PC-3 (cell line): ENCODE measurements at regions not wholly inside any gene's neighbourhood (a gene's known extent, or its start where the extent isn't known, plus 50 kb on each side); places are given as distances from the start of the nearest gene placed in this dataset.

Source experiments
- ATAC-seq: fragments of 200-7000 bp; cut with Tn5 transposase; 2 replicates; pipeline ENCODE4 v1.9.1; 2020; ENCODE audit warnings: mild to moderate bottlenecking, moderate library complexity
- BruUV-seq: library from RNA; stranded (reverse); fragments of 400-500 nt; replicated peaks from 2 replicates; lab custom pipeline; 2021; lab: Mats Ljungman, UMichigan
- CTCF ChIA-PET: fragments of 300-600 bp; sonication (Branson Sonifier 250); formaldehyde crosslinking; loops from one replicate; lab custom pipeline; 2022; ENCODE audit warnings: antibody characterized with exemption; lab: Charles Lee
- POLR2A ChIA-PET: fragments of 300-600 bp; sonication (Branson Sonifier 250); formaldehyde crosslinking; loops from one replicate; lab custom pipeline; 2022; ENCODE audit warnings: antibody characterized with exemption; ENCODE audit not compliant: unreplicated experiment; lab: Charles Lee
- DNase-seq: peaks from one replicate; pipeline ENCODE4 v3.0.0-alpha.2; 2015
- H2AFZ ChIP-seq: fragments of 300-600 bp; sonication (generic); 2 replicates; pipeline ENCODE4 v1.6.0; 2016; ENCODE audit warnings: antibody characterized with exemption, low read length
- H3F3A ChIP-seq: fragments of 300-600 bp; sonication (generic); one replicate; pipeline ENCODE4 v1.6.0; 2017; ENCODE audit warnings: antibody characterized with exemption, low read length, control low read depth, mild to moderate bottlenecking; ENCODE audit not compliant: unreplicated experiment
- H3K27ac ChIP-seq: fragments of 300-600 bp; sonication (generic); 2 replicates; pipeline ENCODE4 v1.5.1; 2016; ENCODE audit warnings: mild to moderate bottlenecking, low read length
- H3K27me3 ChIP-seq: fragments of 300-600 bp; sonication (generic); 2 replicates; pipeline ENCODE4 v1.6.1; 2016; ENCODE audit warnings: low read length, mixed read lengths
- H3K36me3 ChIP-seq: fragments of 300-600 bp; sonication (generic); 2 replicates; pipeline ENCODE4 v1.6.1; 2016; ENCODE audit warnings: low read depth, mixed run types, low read length, mixed read lengths
- H3K4me1 ChIP-seq: fragments of 300-600 bp; sonication (generic); 2 replicates; pipeline ENCODE4 v1.5.1; 2016; ENCODE audit warnings: low read length; ENCODE audit not compliant: insufficient read depth
- H3K4me2 ChIP-seq: fragments of 300-600 bp; sonication (generic); 2 replicates; pipeline ENCODE4 v1.6.0; 2016; ENCODE audit warnings: low read length
- H3K4me3 ChIP-seq: fragments of 300-600 bp; sonication (generic); 2 replicates; pipeline ENCODE4 v1.5.1; 2016; ENCODE audit warnings: mild to moderate bottlenecking, low read length, mixed read lengths
- H3K79me2 ChIP-seq: fragments of 300-600 bp; sonication (generic); 2 replicates; pipeline ENCODE4 v1.6.1; 2017; ENCODE audit warnings: low read length, mixed read lengths
- H3K9ac ChIP-seq: fragments of 300-600 bp; sonication (generic); 2 replicates; pipeline ENCODE4 v1.6.0; 2016; ENCODE audit warnings: mild to moderate bottlenecking, low read length
- H3K9me2 ChIP-seq: fragments of 300-600 bp; sonication (generic); replicated peaks from 2 replicates; pipeline ENCODE4 v1.6.1; 2016; ENCODE audit warnings: mixed run types, low read length, mixed read lengths
- H3K9me3 ChIP-seq: fragments of 300-600 bp; sonication (generic); 2 replicates; pipeline ENCODE4 v1.6.1; 2016; ENCODE audit warnings: low read length, mixed read lengths
- H4K20me1 ChIP-seq: fragments of 300-600 bp; sonication (generic); 2 replicates; pipeline ENCODE4 v1.6.1; 2016; ENCODE audit warnings: low read length, mixed read lengths
- EZH2 ChIP-seq: fragments of 300-600 bp; sonication (generic); IDR thresholded peaks from one replicate; pipeline ENCODE4 v1.6.1; 2017; ENCODE audit warnings: antibody characterized with exemption, mild to moderate bottlenecking, low read length; ENCODE audit not compliant: unreplicated experiment
- EZH2phosphoT487 ChIP-seq: fragments of 300-600 bp; sonication (generic); IDR thresholded peaks from 2 replicates; pipeline ENCODE4 v1.6.1; 2018; ENCODE audit warnings: mild to moderate bottlenecking, antibody characterized with exemption, low read length, borderline replicate concordance
- intact Hi-C: fragments of 100-400 bp; cut with micrococcal nuclease; formaldehyde crosslinking; loops from 2 replicates; pipeline ENCODE4 v1.9.0; 2023
- TF ChIP-seq, protein P1 (sequence below): fragments of 300-600 bp; sonication (generic); conservative IDR thresholded peaks from 2 replicates; pipeline ENCODE4 v1.5.1; 2017; ENCODE audit warnings: antibody characterized with exemption, low read depth, mild to moderate bottlenecking, low read length

DNA sequence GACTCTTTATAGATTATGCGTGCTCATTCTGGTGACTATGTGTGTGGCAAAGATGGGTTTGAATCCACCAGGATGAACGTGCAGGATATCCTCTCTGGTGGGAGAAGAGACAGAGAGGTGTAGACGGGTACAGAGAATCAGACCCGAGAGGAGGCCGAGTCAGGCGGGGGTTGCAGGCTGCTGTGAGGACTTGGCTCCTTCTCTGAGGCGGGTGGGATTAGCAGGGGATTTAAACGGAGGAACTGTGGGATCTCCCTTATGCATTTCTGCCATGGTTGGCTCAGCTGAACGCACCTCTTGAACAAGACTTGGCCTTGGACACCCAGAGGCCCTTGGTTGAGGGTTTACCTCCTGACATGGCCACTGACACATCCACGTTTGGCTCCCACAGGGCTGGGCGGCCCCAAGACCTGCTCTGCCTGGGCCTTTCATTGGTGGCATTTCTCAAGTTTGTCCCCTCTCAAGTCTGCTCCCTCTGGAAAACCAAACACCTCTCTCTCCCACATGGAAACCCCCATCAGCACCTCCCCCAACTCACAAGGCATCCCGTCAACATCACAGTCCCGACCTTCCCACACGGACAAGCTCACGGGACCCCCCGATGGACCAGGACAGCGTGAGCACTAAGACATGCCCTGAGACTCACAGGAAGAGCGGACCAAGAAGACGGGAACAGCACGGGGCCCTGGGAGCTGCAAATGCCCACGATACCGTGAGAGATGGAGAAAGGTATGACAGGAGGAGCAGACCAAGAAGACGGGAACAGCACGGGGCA, 158.3 kb downstream of the RTP5 start:
- H3K4me2 ChIP-seq: no peak overlapping the region
- ChIA-PET CTCF (no interaction called here), POLR2A (no interaction called here)
- H3K27ac ChIP-seq: no peak overlapping the region
- TF ChIP-seq EZH2: no peak
- TF ChIP-seq, protein P1, sequence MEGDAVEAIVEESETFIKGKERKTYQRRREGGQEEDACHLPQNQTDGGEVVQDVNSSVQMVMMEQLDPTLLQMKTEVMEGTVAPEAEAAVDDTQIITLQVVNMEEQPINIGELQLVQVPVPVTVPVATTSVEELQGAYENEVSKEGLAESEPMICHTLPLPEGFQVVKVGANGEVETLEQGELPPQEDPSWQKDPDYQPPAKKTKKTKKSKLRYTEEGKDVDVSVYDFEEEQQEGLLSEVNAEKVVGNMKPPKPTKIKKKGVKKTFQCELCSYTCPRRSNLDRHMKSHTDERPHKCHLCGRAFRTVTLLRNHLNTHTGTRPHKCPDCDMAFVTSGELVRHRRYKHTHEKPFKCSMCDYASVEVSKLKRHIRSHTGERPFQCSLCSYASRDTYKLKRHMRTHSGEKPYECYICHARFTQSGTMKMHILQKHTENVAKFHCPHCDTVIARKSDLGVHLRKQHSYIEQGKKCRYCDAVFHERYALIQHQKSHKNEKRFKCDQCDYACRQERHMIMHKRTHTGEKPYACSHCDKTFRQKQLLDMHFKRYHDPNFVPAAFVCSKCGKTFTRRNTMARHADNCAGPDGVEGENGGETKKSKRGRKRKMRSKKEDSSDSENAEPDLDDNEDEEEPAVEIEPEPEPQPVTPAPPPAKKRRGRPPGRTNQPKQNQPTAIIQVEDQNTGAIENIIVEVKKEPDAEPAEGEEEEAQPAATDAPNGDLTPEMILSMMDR: no peak
- no peak for TF ChIP-seq EZH2phosphoT487
- H4K20me1 ChIP-seq: no peaks in the 10 kb centered on the region
- H3K9me3 ChIP-seq: no peaks in the 10 kb centered on the region
- H3K9ac ChIP-seq: no peak overlapping the region
- H2AFZ ChIP-seq: no peak overlapping the region
- DNase-seq: no peak
- ATAC-seq: no peak
- peaks cover 5% of the 10 kb centered on the region for H3K4me1 ChIP-seq
- H3F3A ChIP-seq: no peaks in the 10 kb centered on the region
- no TSS peak for BruUV-seq
- no peak overlapping the region for H3K4me3 ChIP-seq
- H3K27me3 ChIP-seq: peaks cover 64% of the 10 kb centered on the region
- no peaks in the 10 kb centered on the region for H3K36me3 ChIP-seq
- intact Hi-C loops: no loop called here
- H3K9me2 ChIP-seq: no peaks in the 10 kb centered on the region
- no peaks in the 10 kb centered on the region for H3K79me2 ChIP-seq

DNA sequence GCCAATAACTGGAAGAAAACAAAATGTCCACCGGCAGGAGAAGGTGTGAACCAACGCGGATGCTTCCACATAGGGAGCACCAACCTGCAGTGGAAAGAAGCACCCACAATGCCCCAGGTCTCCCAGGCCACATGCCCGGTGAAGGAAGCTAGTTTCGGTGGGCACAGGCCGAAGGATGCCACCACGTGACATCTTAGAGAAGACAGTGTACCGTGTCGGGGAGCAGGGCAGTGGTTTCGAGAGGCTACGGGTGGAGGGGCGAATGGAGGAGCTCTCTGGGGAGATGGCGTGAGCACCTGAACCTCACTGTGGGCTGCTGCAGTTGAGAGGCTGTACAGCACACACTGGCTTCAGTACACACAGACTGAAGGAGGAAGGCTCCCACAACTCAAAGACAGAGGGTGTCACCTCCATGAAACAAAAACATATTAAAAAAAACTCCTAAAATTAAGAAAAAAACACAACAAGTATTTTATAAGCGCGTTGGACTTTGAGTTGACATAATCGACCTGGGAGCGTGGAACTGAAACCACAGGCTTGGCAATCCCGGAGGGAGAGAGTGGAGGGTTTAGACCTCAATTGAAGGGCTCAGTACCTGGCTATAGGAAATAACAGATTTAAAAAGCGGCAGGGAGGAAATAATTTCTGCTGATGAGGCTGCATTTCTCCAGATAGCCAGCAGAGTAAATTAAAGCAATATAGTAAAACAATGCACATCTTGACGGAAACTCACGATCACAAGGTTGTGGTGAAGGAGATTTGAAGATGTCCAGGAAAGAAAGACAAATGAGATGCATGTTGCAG, 160.1 kb downstream of the RTP5 start:
- BruUV-seq: no TSS peak
- H2AFZ ChIP-seq: no peak overlapping the region
- H3K9me2 ChIP-seq: no peaks in the 10 kb centered on the region
- H3K4me1 ChIP-seq: peaks cover 5% of the 10 kb centered on the region
- H3K4me3 ChIP-seq: no peak overlapping the region
- ATAC-seq: no peak
- no peak for DNase-seq
- TF ChIP-seq, protein P1: no peak; the same call in 1 of the 2 replicates
- no peak for TF ChIP-seq EZH2phosphoT487
- TF ChIP-seq EZH2: no peak
- H3F3A ChIP-seq: no peaks in the 10 kb centered on the region
- no peaks in the 10 kb centered on the region for H3K36me3 ChIP-seq
- H3K4me2 ChIP-seq: no peak overlapping the region
- POLR2A ChIA-PET: no interaction called here
- H3K9ac ChIP-seq: no peak overlapping the region
- intact Hi-C loops: no loop called here
- no peaks in the 10 kb centered on the region for H3K79me2 ChIP-seq
- H3K9me3 ChIP-seq: no peaks in the 10 kb centered on the region
- H3K27ac ChIP-seq: no peak overlapping the region
- no peaks in the 10 kb centered on the region for H4K20me1 ChIP-seq
- CTCF ChIA-PET: no interaction called here
- peaks cover 69% of the 10 kb centered on the region for H3K27me3 ChIP-seq

DNA sequence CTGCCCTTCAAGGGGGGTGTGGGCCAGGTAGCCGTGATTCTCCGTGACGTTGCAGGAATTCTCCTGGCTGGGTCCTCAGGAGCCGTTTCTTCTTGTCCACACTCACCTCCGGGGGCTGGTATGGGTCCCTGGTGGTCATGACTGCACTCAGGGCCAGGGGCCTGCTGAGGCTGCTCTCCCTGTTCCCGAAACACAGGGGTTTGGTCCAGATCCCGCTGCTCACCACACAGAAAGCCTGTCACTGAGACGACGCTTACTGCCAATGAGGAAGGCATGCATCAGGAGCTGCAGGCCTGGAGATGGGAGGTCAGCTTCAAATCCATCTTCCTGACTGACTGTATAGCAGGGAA, 160.7 kb downstream of the RTP5 start:
- ATAC-seq: no peak
- CTCF ChIA-PET: no interaction called here
- POLR2A ChIA-PET: no interaction called here

More for the DNA sequence above, 160.7 kb downstream of the RTP5 start:
- Histone ChIP-seq H3K4me2 (no peak overlapping the region), H3K4me3 (no peak overlapping the region), H3K9me3 (no peaks in the 10 kb centered on the region), H2AFZ (no peak overlapping the region), H3K79me2 (no peaks in the 10 kb centered on the region), H3K9ac (no peak overlapping the region), H3K36me3 (no peaks in the 10 kb centered on the region), H4K20me1 (no peaks in the 10 kb centered on the region), H3K4me1 (peaks cover 5% of the 10 kb centered on the region), H3K27ac (no peak overlapping the region), H3K9me2 (no peaks in the 10 kb centered on the region), H3F3A (no peaks in the 10 kb centered on the region), H3K27me3 (peaks cover 70% of the 10 kb centered on the region)
- no peak for DNase-seq
- TF ChIP-seq, protein P1: no peak
- no peak for TF ChIP-seq EZH2
- no peak for TF ChIP-seq EZH2phosphoT487
- intact Hi-C loops: no loop called here
- no TSS peak for BruUV-seq
